VCaP (cell line): ENCODE measurements at regions not wholly inside any gene's neighbourhood (a gene's known extent, or its start where the extent isn't known, plus 50 kb on each side); places are given as distances from the start of the nearest gene placed in this dataset.

Experiments used
- H3K27ac ChIP-seq: fragments of 450-650 bp; 2 replicates; pipeline ENCODE4 v1.5.1; 2017
- TF ChIP-seq, protein P1 (sequence below): fragments of 450-650 bp; conservative IDR thresholded peaks from 2 replicates; pipeline ENCODE4 v1.5.1; 2017; ENCODE audit warnings: mild to moderate bottlenecking, moderate library complexity

DNA sequence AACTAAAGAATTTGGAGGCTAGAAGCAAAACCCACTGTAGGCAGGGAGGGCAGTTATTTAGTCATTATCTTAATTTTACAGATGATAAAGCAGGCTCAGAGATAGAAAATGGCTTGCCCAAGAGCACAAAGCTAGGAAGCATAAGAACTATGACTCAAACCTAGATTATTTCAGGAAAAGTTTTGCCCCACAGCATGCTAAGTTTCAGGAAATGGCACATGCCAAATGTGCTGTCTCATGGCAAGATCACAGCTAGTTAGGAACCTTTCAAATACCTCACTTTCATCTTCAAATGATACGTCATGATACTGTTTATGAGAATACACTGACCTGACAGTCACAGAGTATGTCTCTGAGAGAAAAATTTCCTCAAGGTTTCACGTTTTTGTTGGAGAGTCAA lies 78.5 kb upstream of the SPANXC start:
- TF ChIP-seq, protein P1, sequence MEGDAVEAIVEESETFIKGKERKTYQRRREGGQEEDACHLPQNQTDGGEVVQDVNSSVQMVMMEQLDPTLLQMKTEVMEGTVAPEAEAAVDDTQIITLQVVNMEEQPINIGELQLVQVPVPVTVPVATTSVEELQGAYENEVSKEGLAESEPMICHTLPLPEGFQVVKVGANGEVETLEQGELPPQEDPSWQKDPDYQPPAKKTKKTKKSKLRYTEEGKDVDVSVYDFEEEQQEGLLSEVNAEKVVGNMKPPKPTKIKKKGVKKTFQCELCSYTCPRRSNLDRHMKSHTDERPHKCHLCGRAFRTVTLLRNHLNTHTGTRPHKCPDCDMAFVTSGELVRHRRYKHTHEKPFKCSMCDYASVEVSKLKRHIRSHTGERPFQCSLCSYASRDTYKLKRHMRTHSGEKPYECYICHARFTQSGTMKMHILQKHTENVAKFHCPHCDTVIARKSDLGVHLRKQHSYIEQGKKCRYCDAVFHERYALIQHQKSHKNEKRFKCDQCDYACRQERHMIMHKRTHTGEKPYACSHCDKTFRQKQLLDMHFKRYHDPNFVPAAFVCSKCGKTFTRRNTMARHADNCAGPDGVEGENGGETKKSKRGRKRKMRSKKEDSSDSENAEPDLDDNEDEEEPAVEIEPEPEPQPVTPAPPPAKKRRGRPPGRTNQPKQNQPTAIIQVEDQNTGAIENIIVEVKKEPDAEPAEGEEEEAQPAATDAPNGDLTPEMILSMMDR = no peak
- no peak overlapping the region for H3K27ac ChIP-seq

DNA sequence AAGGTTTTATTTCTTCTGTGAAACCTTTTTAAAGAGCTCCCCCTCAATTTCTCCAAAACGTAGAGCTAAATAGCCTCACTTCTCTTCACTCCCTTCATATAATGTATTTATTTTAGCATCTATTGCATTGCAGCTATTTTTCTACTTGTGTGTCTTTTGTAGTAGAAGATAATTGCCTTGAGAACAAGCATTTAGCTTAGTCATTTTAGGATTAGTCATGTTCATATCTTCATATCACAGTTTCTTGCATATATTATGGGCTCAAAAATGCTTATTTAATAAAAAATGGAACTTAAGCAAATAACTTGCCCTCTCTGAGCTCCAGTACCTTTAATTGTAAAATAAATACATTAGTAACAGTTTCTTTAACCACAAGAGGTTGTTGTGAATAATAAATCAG lies 72.1 kb upstream of the SPANXC start:
- TF ChIP-seq, protein P1 = no peak
- H3K27ac ChIP-seq = no peak overlapping the region

DNA sequence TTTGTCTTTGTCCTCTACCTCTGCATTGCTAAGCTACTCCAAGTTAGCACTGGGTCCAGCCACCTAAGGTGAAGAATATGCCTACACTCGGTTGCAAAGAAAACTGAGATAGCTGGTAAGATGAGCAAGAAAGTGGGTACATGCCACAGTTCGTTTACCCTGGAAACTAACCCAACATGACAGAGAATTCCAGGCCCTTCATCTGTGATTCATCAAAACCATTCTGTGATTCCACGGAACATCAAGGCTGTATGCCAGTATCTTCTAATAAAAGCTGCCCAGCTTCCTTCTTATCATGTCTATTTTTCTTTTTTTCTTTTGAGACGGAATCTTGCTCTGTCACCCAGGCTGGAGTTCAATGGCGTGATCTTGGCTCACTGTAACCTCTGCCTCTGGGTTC lies 58.7 kb upstream of the SPANXC start:
- no peak overlapping the region for H3K27ac ChIP-seq
- TF ChIP-seq, protein P1 = no peak
